ENCODE measurements at regions not wholly inside any gene's neighbourhood (a gene's known extent, or its start where the extent isn't known, plus 50 kb on each side); places are given as distances from the start of the nearest gene placed in this dataset.

DNA sequence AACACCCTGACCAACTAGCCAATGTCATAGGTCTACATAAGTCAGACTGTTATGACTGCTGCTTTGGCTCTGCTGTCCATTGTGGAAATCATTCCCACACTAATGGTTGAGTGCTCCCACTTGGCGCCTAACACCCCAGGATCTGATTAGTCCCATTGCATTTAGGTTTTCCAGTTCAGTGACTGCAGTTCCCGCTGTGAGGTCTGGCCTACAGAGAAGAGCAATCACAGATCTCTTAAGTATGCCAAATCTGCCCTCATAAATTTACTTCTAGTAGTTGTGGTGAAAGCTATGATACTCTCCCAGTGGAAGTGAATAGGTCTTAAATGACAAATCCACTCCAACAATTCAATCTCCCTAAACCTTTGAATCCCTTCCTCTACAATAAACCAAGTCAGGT lies 77.3 kb upstream of the IL2 start:
- no peak overlapping the region for H3K4me3 ChIP-seq (ENCODE audit: low read depth, low read length, poor library complexity, severe bottlenecking)
- no peaks in the 10 kb centered on the region for H3K9me3 ChIP-seq (ENCODE audit: low read length)
- no peaks in the 10 kb centered on the region for H4K20me1 ChIP-seq (ENCODE audit: insufficient read depth, low read length)
- no peak overlapping the region for H2AFZ ChIP-seq (ENCODE audit: low read length)
- no peaks in the 10 kb centered on the region for H3K9me2 ChIP-seq (ENCODE audit: insufficient read depth, low read length)
- no TSS peak for BruUV-seq (replicated peaks)
- H3K36me3 ChIP-seq (ENCODE audit: insufficient read depth, low read length), result no peaks in the 10 kb centered on the region
- no peaks in the 10 kb centered on the region for H3K4me1 ChIP-seq (ENCODE audit: insufficient read depth, low read length, poor library complexity, severe bottlenecking)
- H3K27ac ChIP-seq (ENCODE audit: low read depth, low read length, poor library complexity, severe bottlenecking), result no peak overlapping the region
- POLR2A ChIA-PET, result interaction anchor here (1.2 to 1.5 kb wide), 2 partner anchors 12 to 16 kb away, joined by 3 read pairs; no protein-coding TSS in a partner anchor
- intact Hi-C loops (cut with micrococcal nuclease; ENCODE audit: unreplicated experiment), result no loop called here
- H3K79me2 ChIP-seq (ENCODE audit: insufficient read depth, low read depth, low read length), result no peaks in the 10 kb centered on the region
- TF ChIP-seq, protein P1, sequence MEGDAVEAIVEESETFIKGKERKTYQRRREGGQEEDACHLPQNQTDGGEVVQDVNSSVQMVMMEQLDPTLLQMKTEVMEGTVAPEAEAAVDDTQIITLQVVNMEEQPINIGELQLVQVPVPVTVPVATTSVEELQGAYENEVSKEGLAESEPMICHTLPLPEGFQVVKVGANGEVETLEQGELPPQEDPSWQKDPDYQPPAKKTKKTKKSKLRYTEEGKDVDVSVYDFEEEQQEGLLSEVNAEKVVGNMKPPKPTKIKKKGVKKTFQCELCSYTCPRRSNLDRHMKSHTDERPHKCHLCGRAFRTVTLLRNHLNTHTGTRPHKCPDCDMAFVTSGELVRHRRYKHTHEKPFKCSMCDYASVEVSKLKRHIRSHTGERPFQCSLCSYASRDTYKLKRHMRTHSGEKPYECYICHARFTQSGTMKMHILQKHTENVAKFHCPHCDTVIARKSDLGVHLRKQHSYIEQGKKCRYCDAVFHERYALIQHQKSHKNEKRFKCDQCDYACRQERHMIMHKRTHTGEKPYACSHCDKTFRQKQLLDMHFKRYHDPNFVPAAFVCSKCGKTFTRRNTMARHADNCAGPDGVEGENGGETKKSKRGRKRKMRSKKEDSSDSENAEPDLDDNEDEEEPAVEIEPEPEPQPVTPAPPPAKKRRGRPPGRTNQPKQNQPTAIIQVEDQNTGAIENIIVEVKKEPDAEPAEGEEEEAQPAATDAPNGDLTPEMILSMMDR (conservative IDR thresholded peaks at IDR 0.05; ENCODE audit: low read length), result no peak
- TF ChIP-seq EZH2phosphoT487 (IDR thresholded peaks at IDR 0.05; ENCODE audit: borderline replicate concordance, low read depth, low read length), result no peak
- CTCF ChIA-PET (ENCODE audit: unreplicated experiment), result no interaction called here
- DNase-seq (ENCODE audit: low spot score), result no peak
- H3K4me2 ChIP-seq (ENCODE audit: low read length), result no peak overlapping the region

DNA sequence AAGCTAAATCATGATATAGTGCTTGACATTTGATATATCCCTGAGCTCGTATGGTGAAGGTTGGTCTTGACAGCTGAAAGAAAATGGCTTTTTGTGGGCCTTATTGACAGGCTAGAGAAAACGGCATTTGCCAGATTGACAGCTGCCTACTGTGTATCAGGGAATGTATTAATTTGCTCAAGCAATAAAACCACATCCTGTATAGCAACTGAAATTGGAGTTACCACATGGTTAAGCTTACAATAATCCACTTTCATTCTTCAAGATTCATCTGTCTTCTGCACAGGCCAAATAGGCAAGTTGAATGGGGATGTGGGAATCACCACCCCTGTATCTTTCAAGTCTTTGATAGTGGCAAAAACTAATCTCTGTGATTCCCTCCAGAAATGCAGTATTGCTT lies 76.2 kb upstream of the IL2 start:
- CTCF ChIA-PET (ENCODE audit: unreplicated experiment), result no interaction called here
- POLR2A ChIA-PET, result interaction anchor here (0.6 kb wide), 1 partner anchor 1269 kb away, joined by 3 read pairs; no protein-coding TSS in a partner anchor
- no peaks in the 10 kb centered on the region for H3K9me3 ChIP-seq (ENCODE audit: low read length)
- H2AFZ ChIP-seq (ENCODE audit: low read length), result no peak overlapping the region
- no peak overlapping the region for H3K4me2 ChIP-seq (ENCODE audit: low read length)
- no peak overlapping the region for H3K4me3 ChIP-seq (ENCODE audit: low read depth, low read length, poor library complexity, severe bottlenecking)
- intact Hi-C loops (cut with micrococcal nuclease; ENCODE audit: unreplicated experiment), result no loop called here
- no peak for DNase-seq (ENCODE audit: low spot score)
- TF ChIP-seq EZH2phosphoT487 (IDR thresholded peaks at IDR 0.05; ENCODE audit: borderline replicate concordance, low read depth, low read length), result no peak
- TF ChIP-seq, protein P1 (conservative IDR thresholded peaks at IDR 0.05; ENCODE audit: low read length), result no peak
- no peak overlapping the region for H3K27ac ChIP-seq (ENCODE audit: low read depth, low read length, poor library complexity, severe bottlenecking)
- H3K9me2 ChIP-seq (ENCODE audit: insufficient read depth, low read length), result no peaks in the 10 kb centered on the region
- no peaks in the 10 kb centered on the region for H3K36me3 ChIP-seq (ENCODE audit: insufficient read depth, low read length)
- H4K20me1 ChIP-seq (ENCODE audit: insufficient read depth, low read length), result no peaks in the 10 kb centered on the region
- H3K4me1 ChIP-seq (ENCODE audit: insufficient read depth, low read length, poor library complexity, severe bottlenecking), result no peaks in the 10 kb centered on the region
- H3K79me2 ChIP-seq (ENCODE audit: insufficient read depth, low read depth, low read length), result no peaks in the 10 kb centered on the region
- BruUV-seq (replicated peaks), result no TSS peak

DNA sequence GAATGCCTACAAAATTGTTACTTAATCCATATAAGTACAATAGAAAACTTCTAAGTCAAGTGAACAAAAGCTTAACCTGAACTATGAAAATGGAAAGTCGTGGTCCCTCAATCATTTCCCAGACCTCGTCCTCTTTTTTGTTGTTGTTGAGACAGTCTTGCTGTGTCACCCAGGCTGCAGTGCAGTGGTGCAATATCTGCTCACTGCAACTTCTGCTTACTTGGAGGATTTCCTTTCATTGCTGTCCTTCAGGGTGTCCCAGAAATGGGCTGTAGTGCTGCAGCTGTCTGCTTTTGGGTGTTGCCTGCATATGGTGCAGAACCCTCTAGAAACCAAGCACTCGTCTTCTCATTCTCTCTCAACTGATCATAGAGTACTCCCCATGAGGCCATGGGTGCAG lies 75.0 kb upstream of the IL2 start:
- H2AFZ ChIP-seq (ENCODE audit: low read length), result no peak overlapping the region
- no peak overlapping the region for H3K4me3 ChIP-seq (ENCODE audit: low read depth, low read length, poor library complexity, severe bottlenecking)
- H3K9me3 ChIP-seq (ENCODE audit: low read length), result no peaks in the 10 kb centered on the region
- ChIA-PET POLR2A (no interaction called here), CTCF (ENCODE audit: unreplicated experiment) (no interaction called here)
- no peaks in the 10 kb centered on the region for H3K36me3 ChIP-seq (ENCODE audit: insufficient read depth, low read length)
- H3K9me2 ChIP-seq (ENCODE audit: insufficient read depth, low read length), result no peaks in the 10 kb centered on the region
- no peak overlapping the region for H3K4me2 ChIP-seq (ENCODE audit: low read length)
- H3K27ac ChIP-seq (ENCODE audit: low read depth, low read length, poor library complexity, severe bottlenecking), result no peak overlapping the region
- intact Hi-C loops (cut with micrococcal nuclease; ENCODE audit: unreplicated experiment), result no loop called here
- BruUV-seq (replicated peaks), result no TSS peak
- H3K79me2 ChIP-seq (ENCODE audit: insufficient read depth, low read depth, low read length), result no peaks in the 10 kb centered on the region
- no peak for TF ChIP-seq EZH2phosphoT487 (IDR thresholded peaks at IDR 0.05; ENCODE audit: borderline replicate concordance, low read depth, low read length)
- TF ChIP-seq, protein P1 (conservative IDR thresholded peaks at IDR 0.05; ENCODE audit: low read length), result no peak
- DNase-seq (ENCODE audit: low spot score), result no peak
- no peaks in the 10 kb centered on the region for H4K20me1 ChIP-seq (ENCODE audit: insufficient read depth, low read length)
- H3K4me1 ChIP-seq (ENCODE audit: insufficient read depth, low read length, poor library complexity, severe bottlenecking), result no peaks in the 10 kb centered on the region

All from OCI-LY7 (cell line).